RPMI7951 (cell line): ENCODE measurements at regions not wholly inside any gene's neighbourhood (a gene's known extent, or its start where the extent isn't known, plus 50 kb on each side); places are given as distances from the start of the nearest gene placed in this dataset.

ENCODE experiments used
- DNase-seq: peaks from one replicate; pipeline ENCODE4 v3.0.0-alpha.2; 2012; ENCODE audit warnings: low read depth

DNA sequence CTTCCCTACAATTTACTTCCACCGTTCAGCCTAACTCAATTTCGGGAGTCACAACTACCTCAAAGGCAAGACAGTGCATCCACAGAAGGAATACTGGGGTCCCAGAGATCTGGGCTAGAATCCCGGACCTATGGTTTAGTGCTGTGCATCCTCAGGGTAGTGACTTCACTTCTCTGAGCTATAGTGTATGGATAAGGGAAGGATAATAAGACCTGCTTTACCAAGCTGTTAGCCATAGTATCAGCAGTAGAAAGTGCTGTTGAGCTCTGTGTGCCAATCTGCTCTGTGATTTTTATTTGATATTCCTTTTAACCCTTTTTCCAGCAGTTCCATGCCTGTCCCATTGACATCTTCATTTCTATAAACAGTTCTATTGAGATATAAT lies 1044.3 kb downstream of the BCL11B start:
- no peak for DNase-seq

DNA sequence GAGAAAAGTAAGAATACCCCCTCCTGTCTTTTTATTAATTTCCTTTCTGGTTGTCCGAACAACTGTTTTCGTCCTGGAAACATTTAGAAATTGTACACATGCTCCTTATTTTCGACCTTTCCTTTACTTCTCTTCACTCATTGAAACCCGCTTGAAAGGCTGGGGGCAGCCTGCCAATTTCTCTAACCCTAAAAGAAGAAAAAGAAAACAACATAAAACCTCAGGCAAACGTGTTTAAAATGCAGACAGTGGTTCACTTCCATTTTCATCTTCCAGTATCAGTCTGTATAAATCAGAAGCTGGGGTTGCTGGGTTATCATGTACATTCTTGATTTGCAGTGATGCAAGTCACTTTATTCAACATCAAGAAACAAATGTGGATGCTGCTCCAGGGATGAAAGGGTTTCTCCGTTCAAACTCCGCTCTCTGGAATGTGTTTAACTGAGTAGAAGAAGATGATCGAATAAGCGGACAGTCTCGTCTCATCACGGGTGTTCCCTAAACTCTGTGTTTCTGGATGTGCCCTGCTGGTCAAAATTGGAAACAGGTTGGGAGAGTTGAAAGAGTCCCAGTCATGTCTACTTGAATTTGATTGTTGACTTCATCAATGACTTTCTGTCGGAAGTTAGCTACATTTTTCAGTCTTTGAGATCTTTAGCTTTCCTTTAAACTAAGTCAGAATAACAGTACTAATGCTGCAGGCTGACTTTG lies 1042.2 kb downstream of the BCL11B start:
- DNase-seq, result no peak

DNA sequence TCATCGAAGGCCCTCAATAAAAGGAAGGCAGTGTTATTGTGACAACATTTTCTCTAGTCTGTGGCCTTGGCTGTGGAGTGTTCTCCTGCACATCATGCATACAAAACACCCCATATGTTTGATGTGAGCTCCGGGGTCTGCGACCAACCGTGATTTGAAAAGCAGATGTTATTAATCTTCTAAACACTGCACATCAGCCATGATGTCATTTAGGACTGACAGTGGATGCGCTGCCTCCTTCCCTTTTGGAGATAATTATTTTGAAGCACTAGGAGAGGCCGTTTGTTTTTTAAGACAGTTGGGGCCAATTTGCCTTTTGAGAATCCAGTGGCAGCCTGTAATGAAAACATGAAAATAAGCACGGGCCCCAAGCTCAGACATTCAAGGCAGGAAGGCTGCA lies 1041.6 kb downstream of the BCL11B start:
- DNase-seq, result no peak

DNA sequence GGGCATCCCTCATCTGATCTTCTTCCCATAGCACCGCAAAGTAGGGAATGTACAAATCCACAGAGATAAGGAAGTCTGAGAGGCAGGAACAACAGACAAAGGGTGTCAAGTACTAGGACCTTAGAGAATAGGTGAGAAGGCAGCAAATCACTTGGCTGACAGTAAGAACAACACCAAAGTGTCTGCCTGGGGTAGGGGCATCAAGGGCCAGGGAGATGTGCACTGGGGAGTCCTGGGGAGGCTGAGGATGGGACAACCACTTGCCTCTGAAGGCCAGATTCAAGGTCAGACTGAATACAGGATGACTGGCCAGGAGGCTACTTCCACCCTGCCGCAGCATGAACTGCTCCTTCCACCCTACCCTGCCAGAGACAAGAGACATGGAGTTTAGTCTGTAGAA lies 1040.8 kb downstream of the BCL11B start:
- DNase-seq, result no peak

DNA sequence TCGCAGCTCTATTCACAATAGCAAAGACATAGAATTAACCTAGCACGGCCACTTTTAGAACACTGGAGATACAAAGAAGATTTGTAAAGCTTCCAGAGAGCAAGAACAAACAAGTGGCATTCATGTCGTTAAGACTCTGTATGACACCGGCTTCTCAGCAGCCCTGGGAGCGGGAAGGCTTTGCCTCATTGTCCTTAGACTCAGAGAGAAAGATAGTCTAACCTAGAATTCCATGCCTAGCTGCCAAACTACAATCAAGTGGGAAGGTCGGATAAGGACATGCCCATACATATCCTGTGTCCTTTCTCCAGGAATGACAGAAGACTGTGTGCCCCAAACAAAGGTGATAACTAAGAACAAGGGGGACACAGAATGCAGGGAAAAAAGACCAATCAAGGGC lies 1038.3 kb downstream of the BCL11B start:
- DNase-seq, result no peak

DNA sequence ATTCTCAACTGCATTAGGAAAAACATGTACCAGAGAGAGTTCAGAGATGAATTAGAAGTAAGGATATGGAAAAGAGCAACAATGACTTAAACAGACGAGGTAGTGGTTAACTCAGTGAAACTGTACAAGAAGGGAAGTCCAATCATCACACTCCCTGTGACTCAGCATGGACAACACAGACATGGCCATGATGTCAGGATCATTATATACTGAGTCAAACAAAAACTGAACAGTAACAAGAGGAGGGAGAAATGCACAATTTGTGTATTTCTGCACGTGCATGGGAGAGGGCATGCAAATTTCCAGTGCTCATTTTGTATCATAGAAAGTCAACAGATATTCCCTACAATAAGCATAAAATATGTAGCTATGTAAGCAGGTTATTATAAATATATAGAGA lies 1037.8 kb downstream of the BCL11B start:
- no peak for DNase-seq

DNA sequence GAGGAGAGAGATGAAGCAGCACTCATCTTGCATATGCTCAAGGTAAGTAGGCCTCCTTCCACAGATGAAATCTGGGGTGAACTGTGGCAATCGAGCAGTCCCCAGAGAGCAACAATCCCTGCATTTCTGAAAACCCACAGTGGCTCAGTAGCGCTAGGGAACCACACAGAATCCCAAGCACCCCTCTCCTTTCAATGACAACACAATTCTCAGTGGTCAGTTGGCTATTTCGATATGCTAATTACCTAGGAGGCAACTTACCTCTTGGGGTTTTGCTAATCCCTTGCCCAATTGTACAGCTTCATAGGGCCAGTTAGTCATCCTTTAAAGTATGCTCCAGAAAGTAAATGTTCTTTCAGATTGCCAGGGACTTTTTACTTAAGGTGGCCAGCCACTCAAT lies 1035.7 kb downstream of the BCL11B start:
- DNase-seq, result no peak

DNA sequence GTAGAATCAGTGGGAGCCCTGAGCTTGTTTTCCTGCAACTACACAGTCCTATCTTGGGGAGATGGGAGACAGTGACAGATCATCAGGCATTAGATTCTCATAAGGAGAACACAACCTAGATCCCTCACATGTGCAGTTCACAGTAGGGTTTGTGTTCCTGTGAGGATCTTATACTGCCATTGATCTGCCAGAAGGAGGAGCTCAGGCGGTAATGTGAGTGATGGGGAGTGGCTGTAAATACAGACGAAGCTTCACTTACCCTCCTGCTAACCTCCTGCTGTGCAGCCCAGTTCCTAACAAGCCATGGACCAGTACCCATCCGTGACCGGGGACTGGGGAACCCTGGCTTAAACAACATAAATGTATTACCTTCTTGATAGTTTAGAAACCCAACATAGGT lies 1034.1 kb downstream of the BCL11B start:
- no peak for DNase-seq

DNA sequence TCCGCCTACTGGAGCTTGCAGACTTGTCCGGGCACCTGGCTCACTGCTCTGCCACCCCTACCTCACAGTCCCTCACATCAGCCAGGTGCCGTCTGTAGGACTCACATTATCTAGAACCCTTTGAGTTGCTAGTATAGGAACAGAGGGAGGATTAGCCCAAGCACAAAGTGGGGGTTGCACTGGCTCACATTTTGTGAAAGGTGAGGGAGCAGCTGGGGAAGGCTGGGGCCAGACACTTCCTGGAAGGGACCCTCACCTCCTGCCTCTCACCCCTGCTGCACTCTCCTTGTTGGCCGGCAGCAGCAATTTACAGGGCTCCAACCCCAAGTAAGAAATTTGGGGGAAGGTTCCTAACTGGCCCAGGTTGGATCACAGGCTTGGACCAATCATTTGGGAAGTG lies 1031.6 kb downstream of the BCL11B start:
- no peak for DNase-seq

DNA sequence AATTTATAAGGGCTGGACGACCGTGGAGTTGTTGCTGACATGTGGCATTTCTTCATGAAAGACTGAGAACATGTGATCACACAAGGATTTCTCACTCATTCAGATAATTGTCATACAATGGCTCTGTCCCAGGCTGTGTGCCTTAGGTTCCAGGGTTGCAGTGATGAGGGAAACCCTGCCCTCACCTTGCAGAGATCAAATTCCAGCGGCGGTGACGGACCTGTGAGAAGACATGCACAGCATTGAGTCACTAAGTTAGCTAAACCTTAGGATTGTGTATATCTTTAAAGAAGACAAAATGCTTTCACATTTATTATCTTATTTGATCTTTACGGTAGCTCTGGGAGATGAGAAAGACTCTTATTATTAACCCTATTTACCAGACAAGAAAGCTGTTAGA lies 1029.1 kb downstream of the BCL11B start:
- no peak for DNase-seq

DNA sequence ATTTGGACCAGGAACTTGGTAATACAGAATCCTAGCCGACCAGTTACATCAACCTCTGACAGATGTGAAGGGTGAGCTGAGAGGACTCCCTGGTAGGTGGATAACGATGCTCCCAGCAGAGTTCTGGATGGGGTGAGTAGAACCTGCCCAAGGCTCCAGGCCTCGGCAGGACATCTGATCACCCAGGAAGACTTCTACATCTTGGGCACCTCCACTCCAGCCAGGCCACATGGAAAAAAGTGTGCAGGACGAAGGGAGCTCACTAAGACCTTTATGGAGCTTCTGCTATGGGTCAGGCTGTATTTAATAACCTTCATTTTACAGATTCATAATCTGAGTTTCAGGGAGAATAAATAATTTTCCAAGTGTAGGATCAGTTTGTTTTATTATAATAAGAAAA lies 1028.7 kb downstream of the BCL11B start:
- no peak for DNase-seq

DNA sequence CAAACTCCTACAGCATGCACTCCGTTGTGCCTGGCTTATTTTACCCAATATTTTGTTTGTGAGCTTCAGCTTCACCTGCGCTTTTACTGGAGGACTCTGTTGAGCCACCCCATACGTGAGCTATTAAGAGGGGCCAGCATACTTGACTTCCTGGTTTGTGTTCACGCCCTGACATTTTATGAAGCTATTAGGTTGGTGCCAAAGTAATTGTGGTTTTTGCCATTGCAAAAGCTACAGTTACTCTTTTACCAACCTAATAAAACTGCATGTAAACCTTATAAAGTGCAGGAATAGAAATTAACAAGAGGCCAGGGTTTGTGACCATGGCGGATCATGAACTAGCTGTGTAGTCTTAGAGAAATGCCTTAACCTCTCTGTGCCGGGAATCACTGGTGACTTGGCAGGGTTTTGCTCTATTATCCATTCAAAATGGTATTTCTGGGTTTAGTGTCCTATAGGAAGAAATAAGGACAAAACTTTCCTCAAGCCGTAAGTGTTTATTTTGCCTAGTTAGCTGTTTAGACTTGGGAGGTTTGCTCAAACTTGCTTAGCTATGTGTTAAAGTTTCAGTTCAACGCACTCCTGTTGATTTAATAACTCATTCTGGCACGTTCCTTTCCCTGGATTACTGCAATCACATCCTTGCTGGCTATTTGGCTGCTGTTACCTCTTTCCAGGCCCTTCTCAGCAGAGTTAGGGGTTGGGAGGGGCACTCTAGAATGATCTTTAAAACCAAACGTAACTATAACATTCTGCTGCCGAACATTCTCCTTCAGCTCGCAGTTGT lies 1027.6 kb downstream of the BCL11B start:
- DNase-seq, result no peak

DNA sequence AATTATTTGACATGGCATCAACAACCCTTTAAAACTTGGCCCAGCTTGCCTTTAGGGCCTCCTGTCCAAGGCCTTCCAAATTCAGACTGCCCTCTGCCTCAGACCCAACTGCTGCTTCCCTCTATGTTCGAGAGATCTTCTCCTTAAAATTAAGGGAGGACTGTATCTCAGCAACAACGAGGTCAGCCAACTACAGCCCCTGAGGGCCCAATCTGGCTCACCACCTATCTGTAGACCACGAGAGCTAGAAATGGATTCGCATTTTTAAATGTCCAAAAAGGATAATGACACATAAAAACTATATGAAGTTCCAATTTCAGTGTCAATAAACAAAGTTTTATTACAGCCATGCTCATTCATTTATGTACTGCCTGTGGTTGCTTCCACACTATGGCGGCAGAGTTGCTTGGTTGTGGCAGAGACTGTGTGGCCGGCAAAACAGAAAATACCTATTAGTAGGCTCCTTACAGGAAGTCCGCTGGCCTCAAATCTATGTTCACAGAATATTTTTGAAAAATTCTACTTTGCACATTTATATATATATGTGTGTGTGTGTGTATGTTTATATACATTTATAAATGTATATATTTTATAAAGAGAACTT lies 1026.9 kb downstream of the BCL11B start:
- DNase-seq, result no peak

DNA sequence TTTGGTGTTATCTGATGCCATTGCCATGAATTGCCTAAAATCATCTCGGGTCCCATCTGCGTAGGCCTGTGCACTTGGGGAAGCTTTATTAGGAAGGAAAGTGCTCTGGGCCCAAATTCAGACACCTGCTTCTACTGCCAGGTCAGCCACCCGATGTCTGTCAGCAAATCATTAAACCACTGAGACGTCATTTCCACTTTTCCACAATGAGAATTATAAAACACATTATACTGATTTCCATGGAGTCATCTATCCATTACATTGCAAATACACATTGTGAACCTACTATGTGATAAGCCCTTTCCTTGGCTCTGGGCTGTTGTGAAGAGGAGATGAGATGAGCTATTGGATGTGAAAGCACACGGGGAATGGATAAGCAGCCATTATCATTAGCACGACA lies 1022.9 kb downstream of the BCL11B start:
- DNase-seq, result no peak

DNA sequence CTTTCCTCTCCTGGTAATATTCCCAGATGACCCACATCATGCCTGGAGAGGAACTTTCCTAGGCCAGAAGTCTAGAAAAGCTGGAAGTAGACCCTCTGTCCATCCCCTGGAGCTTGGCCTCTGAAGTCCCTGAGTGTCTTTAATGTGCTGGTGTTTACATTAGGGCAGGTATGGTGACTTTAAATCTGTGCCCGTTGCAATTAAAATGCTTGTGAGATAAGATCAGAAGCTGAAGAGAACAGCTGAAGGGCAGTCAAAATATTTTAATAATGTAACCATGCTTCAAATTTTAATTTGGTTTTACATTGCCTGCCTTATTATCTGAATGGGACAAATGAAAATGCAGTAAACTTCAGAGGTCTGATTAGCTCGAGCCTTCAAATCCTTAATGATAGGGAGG lies 1022.5 kb downstream of the BCL11B start:
- DNase-seq, result no peak

DNA sequence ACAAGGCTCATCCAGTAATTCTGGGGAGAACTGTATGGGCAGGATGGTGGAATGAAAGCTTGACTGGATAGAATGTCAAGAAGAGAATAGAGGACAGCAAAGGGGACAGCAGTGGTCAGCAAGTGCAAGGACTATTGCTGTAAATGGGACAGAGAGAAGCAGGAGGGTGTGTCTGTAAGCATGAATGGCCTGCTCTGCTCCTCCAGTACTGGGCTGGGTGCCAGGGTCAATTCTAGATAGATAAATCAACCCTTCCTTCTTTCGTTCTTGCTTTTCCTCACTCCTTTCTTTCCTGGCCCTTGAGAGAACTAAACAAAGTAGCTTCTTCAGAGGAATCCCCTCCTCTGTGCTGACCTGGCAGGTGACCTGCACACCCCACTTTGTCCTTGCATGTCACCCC lies 1019.2 kb downstream of the BCL11B start:
- DNase-seq, result no peak

DNA sequence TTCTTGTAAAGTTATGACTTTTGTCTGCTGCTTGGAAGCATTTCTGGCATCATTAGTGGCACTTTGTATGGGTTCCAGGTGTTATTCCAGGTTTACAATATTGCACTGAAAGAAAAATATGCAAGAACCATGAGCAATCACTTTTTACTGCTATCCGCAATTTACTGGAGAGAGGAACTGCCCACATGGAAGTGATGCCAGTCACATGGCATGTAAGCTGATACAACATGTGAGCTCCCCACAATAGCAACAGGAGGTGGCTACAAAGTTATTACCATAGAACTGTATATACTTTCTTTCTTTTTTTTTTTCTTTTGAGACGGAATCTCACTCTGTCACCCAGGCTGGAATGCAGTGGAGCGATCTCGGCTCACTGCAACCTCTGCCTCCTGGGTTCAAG lies 1012.1 kb downstream of the BCL11B start:
- no peak for DNase-seq

DNA sequence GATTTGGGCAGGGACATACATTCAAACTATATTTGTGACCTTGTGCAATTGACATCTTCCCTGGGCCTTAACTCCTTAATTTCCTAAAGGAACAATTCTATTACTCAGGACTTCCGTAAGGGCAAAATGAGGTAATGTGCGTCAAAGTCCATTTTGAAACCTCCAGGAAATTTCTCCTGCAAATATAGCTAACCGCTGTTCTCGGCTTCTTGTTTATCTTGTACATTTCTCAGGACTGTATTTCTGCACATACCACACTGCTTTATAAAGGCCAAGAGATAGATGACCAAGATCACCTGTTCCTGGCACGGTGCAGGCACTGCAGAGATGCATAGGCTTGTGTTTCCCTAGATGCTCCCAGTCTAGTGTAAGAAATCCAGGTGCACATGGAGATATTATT lies 1009.4 kb downstream of the BCL11B start:
- DNase-seq, result no peak

DNA sequence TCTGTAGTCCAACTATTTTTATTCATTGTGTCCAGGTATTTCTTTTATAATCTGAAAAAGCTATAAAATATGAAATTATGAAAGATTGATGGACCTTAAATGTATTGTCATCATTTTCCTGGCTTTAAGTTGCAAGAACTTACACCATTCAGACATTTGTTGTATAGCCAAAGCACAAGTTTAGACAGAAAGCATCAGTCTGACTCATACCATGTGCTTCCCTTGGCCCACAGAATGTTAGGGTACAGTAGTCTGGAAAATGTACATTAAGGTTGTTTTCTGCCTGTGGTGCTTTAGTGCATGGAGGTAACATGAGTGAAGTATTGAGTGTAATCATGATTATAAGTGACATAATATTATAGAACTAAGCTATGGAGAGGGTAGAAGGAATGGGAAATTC lies 1002.5 kb downstream of the BCL11B start:
- no peak for DNase-seq

DNA sequence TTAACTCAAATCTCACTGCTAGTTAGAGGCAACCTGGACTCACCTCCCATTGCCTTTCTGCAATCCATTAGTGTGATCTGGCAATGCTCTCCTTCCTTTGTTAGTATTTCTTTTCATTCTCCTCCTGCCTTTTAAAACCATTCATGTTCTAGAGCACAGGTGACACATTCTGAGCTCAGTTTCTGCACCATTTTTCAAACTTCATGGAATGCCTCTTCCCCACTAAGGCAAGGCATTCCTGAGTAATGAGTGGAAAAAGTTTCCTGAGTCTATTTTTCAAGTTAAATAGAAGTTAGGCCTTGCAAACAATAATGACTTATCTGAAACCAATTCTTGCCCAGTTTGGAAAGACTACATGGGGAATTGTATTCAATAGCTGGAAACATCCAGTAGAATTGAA lies 1001.8 kb downstream of the BCL11B start:
- no peak for DNase-seq

DNA sequence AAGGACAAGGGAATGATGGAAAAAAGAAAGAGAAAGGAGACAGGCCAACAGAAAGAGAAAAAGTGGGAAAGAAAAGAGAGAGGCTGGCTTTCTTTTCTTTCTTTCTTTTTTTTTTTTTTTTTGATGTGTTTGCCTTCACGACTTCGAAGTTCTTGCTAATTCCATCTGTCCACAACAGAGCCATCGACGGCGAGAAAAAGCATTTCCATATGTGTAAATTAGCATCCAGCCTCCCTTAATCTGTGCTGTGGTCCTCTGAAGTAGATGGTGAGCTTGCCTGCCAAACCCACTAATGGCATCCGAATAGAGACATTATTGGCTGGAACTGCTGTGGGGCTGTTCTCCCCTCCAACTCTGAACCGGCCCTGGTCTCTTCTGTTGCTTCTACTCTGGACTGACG lies 997.4 kb downstream of the BCL11B start:
- DNase-seq, result no peak

DNA sequence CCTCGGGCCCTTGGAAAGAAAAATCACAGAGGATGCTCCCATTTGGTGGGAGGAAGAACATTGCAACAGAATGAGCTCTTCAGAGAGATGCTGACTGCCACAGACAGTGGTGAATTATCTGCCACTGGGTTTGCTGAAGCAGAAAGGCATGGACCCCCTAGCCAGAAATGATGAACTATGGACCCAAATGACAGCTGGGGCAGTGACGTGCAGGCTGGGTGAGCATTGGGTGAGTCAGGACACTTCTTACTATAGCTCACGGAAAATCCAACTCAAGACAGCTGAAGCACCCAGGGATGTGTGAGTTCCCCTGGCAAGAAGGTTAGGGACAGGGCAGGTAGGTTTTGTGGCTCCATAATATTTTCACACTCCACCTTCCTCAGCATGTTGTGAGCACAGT lies 993.2 kb downstream of the BCL11B start:
- no peak for DNase-seq

DNA sequence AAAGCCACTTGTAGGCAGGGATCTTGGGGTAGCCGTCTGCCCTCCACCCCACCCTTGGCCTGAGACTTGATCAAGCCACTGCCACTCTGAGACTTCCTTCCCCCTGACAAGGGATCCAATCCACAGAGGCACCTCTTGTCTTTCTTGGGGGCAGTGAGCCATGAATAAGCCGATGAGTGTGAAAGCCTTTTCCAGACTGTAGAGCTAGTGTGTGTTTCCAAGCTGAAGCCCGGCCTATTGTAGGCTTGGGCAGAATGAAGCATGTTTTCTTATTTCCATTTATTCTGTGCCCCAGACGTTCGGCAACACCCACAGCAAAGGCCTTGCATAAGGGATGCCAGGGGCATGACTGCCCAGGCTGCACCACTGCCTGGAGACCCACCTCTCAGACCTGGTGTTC lies 991.6 kb downstream of the BCL11B start:
- no peak for DNase-seq
